ENCODE measurements at regions not wholly inside any gene's neighbourhood (a gene's known extent, or its start where the extent isn't known, plus 50 kb on each side); places are given as distances from the start of the nearest gene placed in this dataset.

- no peak for DNase-seq (ENCODE audit: extremely low read depth in 1 of 2, low read depth in 1 of 2)
These were observed 572.9 kb upstream of the NOX3 start for GRCh38 chr6:156028335-156029131.

GRCh38 chr6:156027248-156027626, 571.6 kb upstream of the NOX3 start:
- no peak for DNase-seq (ENCODE audit: extremely low read depth in 1 of 2, low read depth in 1 of 2)

DNA sequence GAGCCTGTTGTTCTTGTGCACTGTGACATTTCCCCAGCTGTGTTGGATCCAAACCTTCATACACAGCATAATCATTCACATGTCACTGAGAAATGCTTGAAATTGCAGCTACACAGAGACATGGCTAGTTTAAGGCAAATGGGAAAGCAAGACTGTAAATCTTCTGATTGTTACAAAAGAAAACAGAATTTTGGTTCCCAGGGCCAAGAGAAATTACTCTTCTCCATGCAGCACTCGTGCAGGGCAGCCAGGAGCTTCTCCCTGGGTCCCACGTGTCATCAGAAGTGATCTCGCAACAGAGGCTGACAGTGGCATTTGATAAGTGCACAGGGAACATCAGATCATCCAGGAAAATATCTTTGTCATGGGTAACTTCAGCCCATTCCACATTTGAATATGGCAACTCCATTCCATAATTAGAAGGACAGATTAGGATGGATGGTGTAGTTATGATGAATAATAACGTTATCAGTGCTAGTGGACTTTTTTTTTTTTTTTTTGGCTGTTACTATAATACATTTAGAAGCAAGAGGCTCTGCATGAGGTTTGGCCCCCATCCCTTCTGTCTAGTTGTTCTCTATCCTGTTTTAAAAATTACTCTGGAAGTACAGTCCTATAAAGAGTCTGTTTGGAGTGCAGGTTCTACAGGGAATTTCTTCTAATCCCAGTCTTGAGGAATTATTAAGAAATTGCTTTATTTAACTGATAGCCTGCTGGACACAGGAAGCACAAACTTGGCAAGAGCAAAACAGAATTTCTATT, 571.0 kb upstream of the NOX3 start:
- DNase-seq (ENCODE audit: extremely low read depth in 1 of 2, low read depth in 1 of 2) = no peak

- DNase-seq (ENCODE audit: extremely low read depth in 1 of 2, low read depth in 1 of 2) = no peak
These were observed 568.7 kb upstream of the NOX3 start for GRCh38 chr6:156024339-156024738.

- no peak for DNase-seq (ENCODE audit: extremely low read depth in 1 of 2, low read depth in 1 of 2)
These were observed 566.2 kb upstream of the NOX3 start for GRCh38 chr6:156021746-156022396.

DNA sequence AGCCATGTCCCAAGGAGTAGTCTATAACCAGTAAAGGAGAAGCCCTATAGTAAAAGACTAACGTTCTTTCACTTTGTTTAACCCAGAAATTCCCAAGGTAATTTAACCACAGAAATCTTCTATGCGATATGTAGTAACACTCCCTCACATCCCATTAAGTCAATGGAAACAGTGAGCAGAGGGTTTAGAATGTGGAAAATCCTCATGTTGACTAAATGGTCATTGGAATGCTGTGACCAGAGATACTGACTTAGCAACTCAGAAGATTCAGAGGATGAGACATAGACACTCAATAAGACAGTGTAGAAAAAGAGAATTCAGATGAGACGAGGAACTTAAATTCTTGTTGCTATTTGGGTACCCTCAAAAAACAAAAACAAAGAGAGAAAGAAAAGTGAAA, 562.2 kb upstream of the NOX3 start:
- no peak for DNase-seq (ENCODE audit: extremely low read depth in 1 of 2, low read depth in 1 of 2)

- DNase-seq (ENCODE audit: extremely low read depth in 1 of 2, low read depth in 1 of 2) = no peak
These were observed 560.7 kb upstream of the NOX3 start for GRCh38 chr6:156016186-156016976.

DNA sequence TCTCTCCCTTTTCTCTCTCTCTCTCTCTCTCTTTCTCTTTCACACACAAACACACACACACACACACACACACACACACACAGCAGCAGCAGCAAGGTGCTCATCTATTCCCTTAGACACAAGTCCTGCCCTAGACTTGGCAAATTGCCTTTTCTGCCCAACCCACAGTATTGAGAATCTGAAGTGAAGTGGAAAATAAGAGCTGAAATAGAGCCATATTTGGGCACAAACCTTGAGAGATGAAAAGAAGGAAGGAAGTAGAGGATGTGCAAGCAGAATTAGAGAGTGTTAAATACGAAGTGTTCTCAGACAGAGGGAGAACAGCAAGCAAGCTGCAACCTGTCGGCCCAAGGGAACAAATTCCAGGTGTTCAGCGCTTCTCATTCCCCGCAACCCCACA, 557.5 kb upstream of the NOX3 start:
- DNase-seq (ENCODE audit: extremely low read depth in 1 of 2, low read depth in 1 of 2) = no peak

GRCh38 chr6:156009656-156010055, 554.0 kb upstream of the NOX3 start:
- no peak for DNase-seq (ENCODE audit: extremely low read depth in 1 of 2, low read depth in 1 of 2)

GRCh38 chr6:156004796-156005195, 549.2 kb upstream of the NOX3 start:
- DNase-seq (ENCODE audit: extremely low read depth in 1 of 2, low read depth in 1 of 2) = no peak

GRCh38 chr6:155996151-155996550, 540.5 kb upstream of the NOX3 start:
- no peak for DNase-seq (ENCODE audit: extremely low read depth in 1 of 2, low read depth in 1 of 2)

- DNase-seq (ENCODE audit: extremely low read depth in 1 of 2, low read depth in 1 of 2) = no peak
These were observed 539.6 kb upstream of the NOX3 start for GRCh38 chr6:155995281-155995680.

GRCh38 chr6:155994086-155994485, 538.4 kb upstream of the NOX3 start:
- no peak for DNase-seq (ENCODE audit: extremely low read depth in 1 of 2, low read depth in 1 of 2)

DNA sequence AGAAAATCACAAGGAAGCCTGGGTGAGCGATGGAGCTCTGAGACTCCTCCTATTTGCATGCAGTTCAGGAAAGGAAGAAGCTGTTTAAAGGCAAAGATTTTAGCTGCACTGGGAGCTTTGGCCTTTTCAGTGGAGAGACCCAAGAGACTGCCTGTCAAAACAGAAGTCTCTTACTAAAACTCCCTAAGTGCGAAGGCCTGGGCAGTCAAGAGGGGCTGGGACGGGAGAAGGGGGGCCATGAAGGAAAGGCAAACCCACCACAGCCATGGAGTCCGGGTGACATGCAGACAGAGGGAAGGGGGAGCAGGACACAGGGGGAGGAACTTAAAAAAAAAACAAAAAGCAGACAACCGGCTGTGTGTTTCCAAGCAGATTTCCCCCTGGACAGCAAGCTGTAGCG, 537.6 kb upstream of the NOX3 start:
- DNase-seq (ENCODE audit: extremely low read depth in 1 of 2, low read depth in 1 of 2) = no peak

- DNase-seq (ENCODE audit: extremely low read depth in 1 of 2, low read depth in 1 of 2) = no peak
These were observed 530.1 kb upstream of the NOX3 start for GRCh38 chr6:155985660-155986138.

- DNase-seq (ENCODE audit: extremely low read depth in 1 of 2, low read depth in 1 of 2) = no peak
These were observed 525.1 kb upstream of the NOX3 start for GRCh38 chr6:155980768-155981079.

DNA sequence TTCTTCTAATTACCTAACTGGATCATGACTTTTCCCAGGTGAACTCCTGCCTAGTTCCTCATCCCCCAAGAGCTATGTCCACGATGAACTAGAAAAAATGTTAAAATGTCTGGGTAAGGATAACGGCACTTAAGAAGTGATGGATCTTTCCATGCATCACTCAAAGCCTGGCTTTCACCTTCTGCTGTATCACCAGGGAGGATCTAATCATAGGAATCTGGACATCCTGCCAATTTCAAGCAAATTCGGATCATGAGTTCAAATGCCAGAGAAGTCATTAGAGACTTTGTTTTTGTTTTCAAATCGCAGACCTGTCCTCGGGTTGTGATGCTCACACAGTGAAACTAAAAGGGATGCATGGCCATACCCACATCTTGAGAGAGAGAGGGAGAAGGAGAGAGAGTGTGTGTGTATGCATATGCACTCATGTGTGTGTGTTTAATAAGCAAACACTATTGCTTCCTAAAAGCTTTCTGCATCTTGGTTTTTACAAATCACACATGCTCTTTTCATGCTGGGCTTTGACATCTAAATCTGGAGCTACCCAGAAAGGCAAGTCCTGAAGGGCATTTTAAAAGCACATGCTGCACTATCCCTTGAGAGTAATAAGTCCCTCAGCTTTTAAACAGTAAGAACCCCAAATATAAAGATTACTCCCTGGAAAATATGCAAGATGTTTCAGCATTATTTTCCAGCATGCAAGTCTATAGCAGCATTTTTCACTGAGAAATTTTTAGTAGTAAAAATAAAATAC, 524.6 kb upstream of the NOX3 start:
- DNase-seq (ENCODE audit: extremely low read depth in 1 of 2, low read depth in 1 of 2) = no peak

GRCh38 chr6:155975506-155975905, 519.9 kb upstream of the NOX3 start:
- DNase-seq (ENCODE audit: extremely low read depth in 1 of 2, low read depth in 1 of 2) = no peak

DNA sequence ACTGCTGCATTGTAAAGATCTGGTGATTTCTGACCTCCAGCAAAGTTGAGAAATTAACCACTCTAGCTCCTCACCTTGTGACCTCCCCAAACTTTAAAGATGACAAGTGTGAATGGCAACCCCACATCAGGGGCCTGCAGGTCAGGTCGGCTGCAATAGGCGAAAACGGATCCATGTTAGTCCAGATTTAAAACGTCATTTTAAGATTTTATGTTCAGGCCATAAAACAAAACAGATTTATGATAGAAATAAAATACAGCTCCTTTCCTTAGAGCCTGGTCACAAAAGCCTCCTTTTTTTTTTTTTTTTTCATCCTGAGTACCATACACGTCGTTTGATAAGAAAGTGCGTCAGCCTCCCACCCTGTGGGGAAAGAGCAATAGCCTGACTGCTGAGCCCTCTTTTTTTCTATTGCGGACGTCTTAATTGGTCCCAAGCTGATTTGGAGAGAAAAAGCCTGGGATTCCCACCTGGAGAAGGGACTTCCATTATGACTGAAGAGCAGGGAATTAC, 519.2 kb upstream of the NOX3 start:
- no peak for DNase-seq (ENCODE audit: extremely low read depth in 1 of 2, low read depth in 1 of 2)

DNA sequence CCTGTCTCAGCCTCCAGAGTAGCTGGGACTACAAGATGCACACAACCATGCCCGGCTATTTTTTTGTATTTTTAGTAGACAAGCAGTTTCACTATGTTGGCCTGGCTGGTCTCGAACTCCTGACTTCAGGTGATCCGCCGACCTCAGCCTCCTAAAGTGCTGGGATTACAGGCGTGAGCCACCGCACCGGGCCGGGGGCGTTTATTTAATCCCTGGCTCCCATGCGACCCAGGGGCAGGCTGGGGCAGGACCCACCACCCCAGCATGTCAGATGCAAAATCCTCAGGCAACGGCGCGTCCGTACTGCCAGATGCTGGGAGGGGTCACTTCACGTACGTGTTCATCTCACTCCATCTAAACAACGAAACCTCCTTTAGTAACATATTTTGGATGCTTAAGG, 518.7 kb upstream of the NOX3 start:
- DNase-seq (ENCODE audit: extremely low read depth in 1 of 2, low read depth in 1 of 2) = no peak
